Right cardiac atrium (tissue), 5 donors: ENCODE measurements at regions not wholly inside any gene's neighbourhood (a gene's known extent, or its start where the extent isn't known, plus 50 kb on each side); places are given as distances from the start of the nearest gene placed in this dataset.

Experiments used
- ATAC-seq, 2 donors: fragments of 200-7000 bp; cut with Tn5 transposase; one replicate each; pipeline versions ENCODE4 v1.8.0 to v1.9.1; 2020; ENCODE audit warnings: moderate library complexity in 2 of 2, mild to moderate bottlenecking in 1 of 2
- DNase-seq, 3 donors: peaks; one replicate each; pipeline ENCODE4 v3.0.0-alpha.2; 2020
- H3K27ac ChIP-seq: one replicate; pipeline ENCODE4 v1.5.1; 2013; ENCODE audit warnings: mild to moderate bottlenecking, low read length, control low read depth, moderate library complexity
- H3K27me3 ChIP-seq: one replicate; pipeline ENCODE4 v1.6.1; 2013; ENCODE audit not compliant: control insufficient read depth, insufficient read depth
- H3K4me1 ChIP-seq: one replicate; pipeline ENCODE4 v1.6.1; 2013; ENCODE audit warnings: low read length; ENCODE audit not compliant: control insufficient read depth, insufficient read depth
- H3K4me3 ChIP-seq: one replicate; pipeline ENCODE4 v1.5.1; 2013; ENCODE audit warnings: low read length, control low read depth
- H3K9me3 ChIP-seq: one replicate; pipeline ENCODE4 v1.6.1; 2013; ENCODE audit warnings: low read length; ENCODE audit not compliant: control insufficient read depth
- whole genome bisulfite sequencing: extraction: QIAGEN DNeasy Blood & Tissue Kit; methylation state at CpG from one replicate; pipeline ENCODE4 v1.1.7; 2013; 5-methylcytosine and 5-hydroxymethylcytosine counted together
- intact Hi-C, 4 donors: fragments of 100-400 bp; cut with DNase I; formaldehyde crosslinking; loops; one replicate each; pipeline versions ENCODE4 v1.11.0 to v1.14.0; 2022 to 2023
- donor health status: healthy with polysubstance abuse.
- donor health status: DM: no; HTN: yes; CAD: no.
- donor health status: DM: no; HTN: no; CAD: no.
- donor health status: DM: no; HTN: yes; CAD: no; lungs with severe emphysema.
- donor health status: DM: yes; HTN: yes; CAD: no.

DNA sequence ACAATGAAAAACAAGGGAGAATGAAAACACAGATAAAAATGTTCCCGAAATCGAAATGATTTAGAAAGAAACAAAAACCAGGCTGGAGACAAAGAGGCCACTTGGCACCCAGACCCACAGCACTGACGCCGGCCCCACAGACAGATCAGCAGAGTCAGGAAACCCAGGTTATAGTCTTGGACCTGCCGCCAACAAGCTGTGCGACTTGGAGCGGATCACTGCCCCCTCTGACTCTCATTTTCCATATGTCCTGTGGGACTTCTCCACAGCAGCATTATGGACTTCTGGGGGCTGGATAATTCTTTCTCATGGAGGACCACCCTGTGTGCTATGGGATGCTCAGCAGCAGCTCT, 72.4 kb downstream of the MATN1 start:
- Histone ChIP-seq H3K4me1 (no peaks in the 10 kb centered on the region), H3K27ac (no peak overlapping the region), H3K9me3 (no peaks in the 10 kb centered on the region), H3K4me3 (no peak overlapping the region), H3K27me3 (no peaks in the 10 kb centered on the region)
- no peak for ATAC-seq
- no peak for DNase-seq
- WGBS = 47% methylated on average over 7 of the region's 7 CpGs
- intact Hi-C loops = no loop called here

DNA sequence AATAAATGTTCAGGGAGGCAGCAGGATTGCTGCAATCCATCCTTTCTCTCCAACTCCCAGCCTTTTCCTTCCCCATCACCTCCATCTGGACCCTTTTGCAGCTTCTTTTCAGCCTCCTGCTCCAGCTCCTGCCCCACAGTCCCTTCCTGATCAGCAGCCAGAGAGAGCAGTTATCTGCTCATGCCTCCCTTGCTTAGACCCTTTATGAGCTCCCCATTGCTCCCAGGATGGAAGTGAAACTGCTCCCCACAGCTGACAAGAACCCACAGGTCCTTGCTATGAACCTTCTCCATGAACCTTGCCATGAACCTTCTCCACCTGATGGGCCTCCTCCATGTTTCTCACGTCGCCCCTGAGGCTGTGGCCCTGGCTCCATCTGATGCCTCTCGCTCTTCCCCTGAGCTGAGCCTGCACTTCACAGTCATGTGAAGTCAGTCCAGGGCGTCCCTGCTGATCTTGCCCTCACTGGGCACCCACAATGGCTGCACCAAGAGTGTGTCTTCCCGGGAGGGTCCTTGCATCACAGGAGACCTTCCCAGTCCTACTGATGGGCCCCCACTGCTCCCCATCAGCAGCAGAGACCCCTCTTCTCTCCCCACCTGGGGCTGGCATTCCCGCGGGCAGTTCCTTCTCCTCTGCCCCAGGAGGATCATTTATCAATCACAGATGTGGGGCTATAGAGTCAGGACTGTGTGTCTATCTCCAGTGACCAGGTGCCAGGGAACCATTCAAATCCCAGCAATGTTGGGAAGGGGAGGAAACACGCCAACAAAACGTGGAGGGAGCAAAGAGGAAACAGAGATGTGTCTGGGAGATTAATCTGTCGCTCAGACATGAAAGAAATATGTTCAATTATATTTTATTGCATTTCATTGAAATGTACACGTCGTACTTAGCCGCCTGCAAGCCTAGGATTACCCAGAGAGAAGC, 73.1 kb downstream of the MATN1 start:
- DNase-seq (no peak), ATAC-seq (no peak)
- Histone ChIP-seq H3K4me3 (no peak overlapping the region), H3K27ac (no peak overlapping the region), H3K9me3 (no peaks in the 10 kb centered on the region), H3K4me1 (no peaks in the 10 kb centered on the region), H3K27me3 (no peaks in the 10 kb centered on the region)
- 53% methylated on average over 13 of the region's 13 CpGs for WGBS
- intact Hi-C loops = no loop called here

DNA sequence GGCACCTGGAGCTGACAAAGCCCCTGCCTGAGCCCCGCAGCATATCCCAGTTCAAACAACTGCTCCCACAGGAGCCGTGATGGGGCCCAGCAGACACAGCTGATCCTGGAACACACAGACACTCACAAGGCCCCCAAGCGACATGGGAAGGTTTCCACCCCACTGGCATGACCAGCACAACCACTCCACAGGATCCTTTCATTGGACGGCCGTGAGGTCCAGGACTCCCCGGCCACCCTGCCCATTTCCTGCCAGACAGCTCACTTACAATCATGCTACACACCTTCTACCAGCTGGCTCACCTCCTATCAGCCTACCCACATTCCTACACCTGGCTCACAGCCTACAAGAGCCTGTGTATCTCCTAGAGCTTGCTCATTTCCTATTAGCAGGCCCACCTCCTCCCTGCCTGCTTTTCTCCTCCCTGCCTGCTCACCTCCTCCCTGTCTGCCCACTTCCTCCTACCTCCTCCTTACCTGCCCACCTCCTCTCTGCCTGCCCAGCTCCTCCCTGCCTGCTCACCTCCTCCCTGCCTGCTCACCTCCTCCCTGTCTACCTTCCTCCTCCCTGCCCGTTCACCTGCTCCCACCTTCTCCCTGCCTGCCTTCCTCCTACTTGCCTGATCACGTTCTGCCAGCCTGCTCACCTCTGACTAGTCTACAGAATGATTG, 73.9 kb downstream of the MATN1 start:
- H3K9me3 ChIP-seq = no peaks in the 10 kb centered on the region
- H3K27ac ChIP-seq = no peak overlapping the region
- H3K4me3 ChIP-seq = no peak overlapping the region
- no peaks in the 10 kb centered on the region for H3K4me1 ChIP-seq
- no peak for DNase-seq
- WGBS = 66% methylated on average over 8 of the region's 8 CpGs
- intact Hi-C loops = no loop called here
- no peaks in the 10 kb centered on the region for H3K27me3 ChIP-seq
- no peak for ATAC-seq

DNA sequence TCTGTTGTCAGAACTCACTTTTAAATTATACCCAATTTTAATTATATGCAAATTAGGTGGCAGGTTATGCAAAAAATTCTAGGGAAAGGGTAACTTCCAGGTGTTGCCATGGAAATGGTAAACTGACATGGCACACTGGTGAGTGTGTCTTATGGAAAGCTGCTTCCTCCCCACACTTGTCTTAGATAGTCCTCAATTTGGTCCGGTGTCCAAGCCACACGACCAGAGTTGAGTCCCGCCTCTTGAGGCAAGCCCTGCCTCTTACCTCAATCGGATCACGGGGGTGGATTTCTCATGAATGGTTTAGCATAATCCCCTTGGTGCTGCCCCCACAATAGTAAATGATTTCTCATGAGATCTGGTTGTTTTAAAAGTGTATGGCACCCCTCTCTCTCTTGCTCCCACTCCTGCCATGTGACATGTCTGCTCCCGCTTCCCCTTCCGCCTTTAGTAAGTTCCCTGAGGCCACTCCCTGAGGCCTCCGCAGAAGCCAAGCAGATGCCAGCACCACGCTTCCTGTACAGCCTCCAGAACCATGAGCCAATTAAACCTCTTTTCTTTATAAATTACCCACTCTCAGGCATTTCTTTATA, 74.9 kb downstream of the MATN1 start:
- Histone ChIP-seq H3K27me3 (no peaks in the 10 kb centered on the region), H3K4me1 (no peaks in the 10 kb centered on the region), H3K9me3 (no peaks in the 10 kb centered on the region), H3K4me3 (no peak overlapping the region), H3K27ac (no peak overlapping the region)
- WGBS = 66% methylated on average over 9 of the region's 9 CpGs
- DNase-seq (no peak), ATAC-seq (no peak)
- intact Hi-C loops = no loop called here

DNA sequence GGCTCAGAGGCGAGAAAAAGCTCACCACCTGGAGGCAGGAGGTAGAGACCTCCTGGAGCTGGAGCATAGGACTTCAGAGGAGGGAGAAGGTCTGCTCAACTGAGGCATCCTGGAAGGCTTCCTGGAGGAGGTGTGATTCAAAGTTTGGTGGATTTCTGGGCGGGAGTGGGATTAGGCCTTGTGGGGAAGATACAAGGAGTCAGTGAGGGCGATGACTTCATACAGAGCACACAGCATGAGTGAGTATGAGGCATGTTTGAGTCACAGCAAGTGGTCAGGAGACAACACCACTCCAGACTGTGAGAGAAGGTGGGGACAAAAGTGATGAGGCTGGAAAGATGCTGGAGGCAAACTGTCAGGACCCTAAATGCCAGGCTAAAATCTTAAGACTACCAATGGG, 77.6 kb downstream of the MATN1 start:
- DNase-seq (no peak), ATAC-seq (no peak)
- H3K27ac ChIP-seq = no peak overlapping the region
- 56% methylated on average over 3 of the region's 3 CpGs for WGBS
- H3K4me3 ChIP-seq = no peak overlapping the region
- no peaks in the 10 kb centered on the region for H3K4me1 ChIP-seq
- H3K27me3 ChIP-seq = no peaks in the 10 kb centered on the region
- intact Hi-C loops = no loop called here
- H3K9me3 ChIP-seq = no peaks in the 10 kb centered on the region

DNA sequence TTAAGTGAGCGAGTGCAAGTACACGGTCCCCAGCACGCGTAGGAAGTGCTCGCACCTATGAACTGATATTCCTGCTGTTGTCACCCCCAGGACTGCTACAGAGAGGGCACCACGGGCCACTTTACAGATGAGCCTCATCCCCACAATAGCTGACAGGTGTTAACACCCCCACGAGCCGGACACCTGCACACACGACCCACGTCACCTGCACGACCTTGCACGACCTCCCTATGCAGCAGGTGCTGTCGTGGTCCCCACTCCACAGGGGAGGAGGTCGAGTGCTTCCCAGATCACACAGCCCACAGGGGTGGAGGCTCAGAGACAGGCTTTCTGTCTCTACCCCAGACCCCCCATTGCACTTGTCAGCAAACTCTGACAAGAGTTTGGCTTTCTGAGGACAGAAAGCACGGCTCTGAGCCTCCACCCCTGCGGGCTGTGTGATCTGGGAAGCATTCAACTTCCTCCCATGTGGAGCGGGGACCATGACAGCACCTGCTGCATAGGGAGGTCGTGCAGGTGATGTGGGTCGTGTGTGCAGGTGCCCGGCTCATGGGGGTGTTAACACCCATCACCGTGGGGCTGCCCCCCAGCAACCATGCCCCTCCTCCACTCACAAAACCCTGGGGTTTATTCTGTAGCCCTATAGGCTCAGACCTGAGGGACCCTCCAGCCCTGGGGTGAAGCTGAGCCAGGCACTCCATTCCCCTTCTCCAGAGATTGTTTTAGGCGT, 80.8 kb downstream of the MATN1 start:
- no peaks in the 10 kb centered on the region for H3K27me3 ChIP-seq
- H3K4me1 ChIP-seq = no peaks in the 10 kb centered on the region
- ATAC-seq (no peak), DNase-seq (no peak)
- no peaks in the 10 kb centered on the region for H3K9me3 ChIP-seq
- intact Hi-C loops = no loop called here
- H3K27ac ChIP-seq = no peak overlapping the region
- WGBS = 65% methylated on average over 22 of the region's 22 CpGs
- no peak overlapping the region for H3K4me3 ChIP-seq

DNA sequence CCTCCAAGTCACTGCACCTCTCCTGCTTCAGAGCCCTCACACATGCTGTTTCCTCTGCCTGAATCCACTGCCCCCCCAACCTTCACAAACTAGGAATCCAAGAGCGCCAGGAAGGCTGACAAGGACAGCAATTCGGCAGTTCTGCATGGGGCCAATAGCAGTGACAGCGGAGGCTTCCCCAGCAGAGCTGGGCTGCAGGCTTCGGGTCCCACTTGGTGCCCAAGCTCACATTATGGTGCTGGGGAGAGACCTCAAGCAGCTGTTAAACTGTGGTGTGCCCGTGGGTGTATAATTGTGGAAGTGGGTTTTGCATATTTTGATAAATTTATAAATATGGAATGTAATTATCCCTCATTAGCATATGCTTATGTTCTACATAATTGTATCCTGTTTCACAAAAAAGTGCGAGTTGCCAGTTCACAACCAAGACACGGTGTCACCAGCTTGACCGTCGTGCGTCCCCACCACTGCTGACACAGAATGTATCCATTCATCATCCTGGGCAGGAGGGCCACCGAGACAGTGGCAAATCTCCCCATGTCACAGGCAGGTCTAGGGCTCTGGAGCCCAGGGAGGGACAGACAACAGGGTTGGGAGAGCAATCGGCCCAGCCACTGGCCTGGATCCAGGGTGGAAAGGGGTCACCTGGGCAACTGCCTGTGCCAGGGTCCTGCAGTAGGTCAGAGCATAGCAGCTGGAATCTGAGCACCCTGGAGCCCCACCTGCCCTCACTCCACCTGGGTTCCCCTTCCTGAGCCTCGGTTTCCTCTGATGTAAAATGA, 81.6 kb downstream of the MATN1 start:
- WGBS = 63% methylated on average over 13 of the region's 13 CpGs
- Histone ChIP-seq H3K9me3 (no peaks in the 10 kb centered on the region), H3K27ac (no peak overlapping the region), H3K4me1 (no peaks in the 10 kb centered on the region), H3K4me3 (no peak overlapping the region), H3K27me3 (no peaks in the 10 kb centered on the region)
- ATAC-seq (no peak), DNase-seq (no peak)
- intact Hi-C loops = no loop called here

DNA sequence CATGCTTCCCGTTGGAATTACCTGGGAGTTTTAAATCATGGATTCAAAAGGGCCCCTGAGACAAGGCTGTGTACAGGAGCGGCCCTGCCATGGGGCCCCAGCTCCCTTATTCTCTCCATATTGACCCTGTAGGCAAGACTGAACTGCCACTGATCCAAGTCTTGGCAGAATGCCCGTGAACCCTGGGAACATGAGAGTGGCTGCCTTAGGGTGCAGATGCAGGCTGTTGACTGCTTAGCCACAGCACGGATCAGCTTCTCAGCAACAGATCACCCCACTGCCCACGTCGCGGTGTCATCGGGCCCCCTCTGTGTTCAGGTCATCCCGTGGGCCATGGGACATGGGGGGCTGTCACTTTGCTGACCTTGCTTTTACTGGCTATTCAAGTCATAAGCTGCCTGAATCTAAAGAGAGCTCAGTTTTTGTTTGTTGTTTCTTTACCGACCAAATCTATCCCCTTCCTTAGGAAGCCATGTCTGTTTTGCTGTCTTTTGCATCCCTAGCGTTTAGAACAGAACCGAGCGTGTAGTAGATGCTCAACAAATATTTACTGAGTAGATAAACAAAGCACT, 83.4 kb downstream of the MATN1 start:
- Histone ChIP-seq H3K4me1 (no peaks in the 10 kb centered on the region), H3K9me3 (no peaks in the 10 kb centered on the region), H3K4me3 (no peak overlapping the region), H3K27ac (no peak overlapping the region), H3K27me3 (no peaks in the 10 kb centered on the region)
- DNase-seq = no peak
- 81% methylated on average over 13 of the region's 13 CpGs for WGBS
- no peak for ATAC-seq
- intact Hi-C loops = no loop called here

DNA sequence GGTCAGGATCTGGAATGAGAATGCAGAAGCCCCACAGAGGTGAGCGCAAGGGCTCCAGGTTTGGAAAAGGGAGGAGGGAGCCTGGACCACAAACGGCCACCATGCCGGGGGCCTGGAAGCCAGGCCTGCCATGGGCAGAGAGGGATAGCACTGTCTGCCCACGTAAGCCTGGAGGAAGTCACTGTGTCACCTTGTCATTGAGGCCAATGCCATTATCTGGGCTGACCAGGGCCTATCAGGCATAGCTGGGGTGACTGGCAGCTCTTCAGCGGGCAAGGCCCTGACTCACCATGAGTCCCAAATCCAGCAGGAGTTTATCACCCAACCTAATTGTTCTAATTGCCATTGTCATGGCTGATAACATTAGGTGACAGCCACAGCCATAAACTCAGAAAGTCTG, 84.6 kb downstream of the MATN1 start:
- H3K4me3 ChIP-seq = no peak overlapping the region
- no peak for ATAC-seq

DNA sequence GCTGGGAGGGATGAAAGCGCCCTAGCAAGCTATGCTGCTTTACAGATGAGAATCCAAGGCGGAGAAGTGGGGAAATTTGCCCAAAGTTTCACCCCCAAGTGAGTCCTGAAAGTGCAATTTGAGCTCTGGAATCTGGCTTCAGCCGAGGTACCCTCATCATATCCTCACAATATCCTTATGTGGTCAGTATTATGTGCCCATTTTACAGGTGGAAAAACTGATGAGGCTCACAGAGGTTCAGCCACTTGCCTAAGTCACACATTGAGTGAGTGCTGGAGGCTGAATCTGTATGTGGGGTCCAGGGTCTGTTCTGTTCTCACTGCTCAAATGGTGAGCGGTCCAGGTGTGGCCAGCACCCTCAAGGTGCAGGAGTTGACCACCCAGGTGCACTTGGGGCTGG, 85.3 kb downstream of the MATN1 start:
- H3K9me3 ChIP-seq = no peaks in the 10 kb centered on the region
- WGBS = 84% methylated on average over 4 of the region's 4 CpGs
- intact Hi-C loops = no loop called here
- no peak overlapping the region for H3K4me3 ChIP-seq
- no peak for DNase-seq
- no peaks in the 10 kb centered on the region for H3K4me1 ChIP-seq
- H3K27ac ChIP-seq = no peak overlapping the region
- ATAC-seq = no peak
- no peaks in the 10 kb centered on the region for H3K27me3 ChIP-seq

More for the DNA sequence above, 84.6 kb downstream of the MATN1 start:
- intact Hi-C loops = no loop called here
- DNase-seq = no peak
- H3K27me3 ChIP-seq = no peaks in the 10 kb centered on the region
- 71% methylated on average over 5 of the region's 5 CpGs for WGBS
- no peaks in the 10 kb centered on the region for H3K9me3 ChIP-seq
- no peaks in the 10 kb centered on the region for H3K4me1 ChIP-seq
- no peak overlapping the region for H3K27ac ChIP-seq
